HG02678 (cell line): ENCODE measurements at regions not wholly inside any gene's neighbourhood (a gene's known extent, or its start where the extent isn't known, plus 50 kb on each side); places are given as distances from the start of the nearest gene placed in this dataset.
A peak's percentile ranks its signal among the peaks of the same experiment; 100 is the strongest.
"Not testable (repeated sequence)": the region's sequence is repeated elsewhere in the genome, so short reads cannot be mapped to it uniquely, and the experiment has no call there.

Source experiments
- ATAC-seq: cut with Tn5 transposase; IDR thresholded peaks from one replicate; pipeline ENCODE4 v1.9.1; 2021; ENCODE audit warnings: mild to moderate bottlenecking, moderate library complexity; ENCODE audit not compliant: unreplicated experiment

- no peak for ATAC-seq
Measured at GRCh38 chr4:141340458-141340857, 119.8 kb downstream of the ZNF330 start.

GRCh38 chr4:141346144-141346543 is 125.4 kb downstream of the ZNF330 start:
- no peak for ATAC-seq

GRCh38 chr4:141347684-141348083 is 127.0 kb downstream of the ZNF330 start:
- ATAC-seq = no peak

- no peak for ATAC-seq
Measured at GRCh38 chr4:141348125-141348524, 127.4 kb downstream of the ZNF330 start.

- ATAC-seq = no peak
Measured at GRCh38 chr4:141348573-141348972, 127.9 kb downstream of the ZNF330 start.

- ATAC-seq = no peak
Measured at GRCh38 chr4:141349236-141349635, 128.5 kb downstream of the ZNF330 start.

GRCh38 chr4:141350122-141350905 is 129.6 kb downstream of the ZNF330 start:
- ATAC-seq = no peak

- no peak for ATAC-seq
Measured at GRCh38 chr4:141352331-141352730, 131.6 kb downstream of the ZNF330 start.

GRCh38 chr4:141352909-141353525 is 132.3 kb downstream of the ZNF330 start:
- no peak for ATAC-seq

GRCh38 chr4:141356321-141356962 is 135.7 kb downstream of the ZNF330 start:
- no peak for ATAC-seq

GRCh38 chr4:141356963-141357335 is 136.3 kb downstream of the ZNF330 start:
- no peak for ATAC-seq

- ATAC-seq = not testable (repeated sequence)
Measured at GRCh38 chr4:141368241-141368640, 147.5 kb downstream of the ZNF330 start.

GRCh38 chr4:141371206-141371605 is 150.5 kb downstream of the ZNF330 start:
- ATAC-seq = no peak

- no peak for ATAC-seq
Measured at GRCh38 chr4:141375855-141376254, 155.2 kb downstream of the ZNF330 start.

- peak; percentile 73 for ATAC-seq
Measured at GRCh38 chr4:141376769-141377168, 156.1 kb downstream of the ZNF330 start.

- ATAC-seq = no peak
Measured at GRCh38 chr4:141387299-141387698, 166.6 kb downstream of the ZNF330 start.

- ATAC-seq = no peak
Measured at GRCh38 chr4:141388481-141388880, 167.8 kb downstream of the ZNF330 start.

- no peak for ATAC-seq
Measured at GRCh38 chr4:141389649-141390048, 169.0 kb downstream of the ZNF330 start.

- no peak for ATAC-seq
Measured at GRCh38 chr4:141390571-141390970, 169.9 kb downstream of the ZNF330 start.

GRCh38 chr4:141391293-141391692 is 170.6 kb downstream of the ZNF330 start:
- no peak for ATAC-seq

- no peak for ATAC-seq
Measured at GRCh38 chr4:141391771-141392170, 171.1 kb downstream of the ZNF330 start.

GRCh38 chr4:141395246-141395830 is 174.6 kb downstream of the ZNF330 start:
- no peak for ATAC-seq
